Neural progenitor cell (in vitro differentiated cells): ENCODE measurements at regions not wholly inside any gene's neighbourhood (a gene's known extent, or its start where the extent isn't known, plus 50 kb on each side); places are given as distances from the start of the nearest gene placed in this dataset.
A peak's percentile ranks its signal among the peaks of the same experiment; 100 is the strongest.

Experiments
- DNase-seq: peaks from one replicate; pipeline ENCODE4 v3.0.0-alpha.2; 2016; ENCODE audit warnings: low spot score
- H2AFZ ChIP-seq: fragments of 200-600 bp; sonication (generic); replicated peaks from 2 replicates; pipeline ENCODE4 v1.6.1; 2016; ENCODE audit warnings: antibody characterized with exemption
- H3F3A ChIP-seq: fragments of 200-600 bp; sonication (generic); 2 replicates; pipeline ENCODE4 v1.6.1; 2016; ENCODE audit warnings: antibody characterized with exemption, low read depth
- H3K27ac ChIP-seq: fragments of 200-600 bp; sonication (generic); 2 replicates; pipeline ENCODE4 v1.5.1; 2016; ENCODE audit warnings: mild to moderate bottlenecking
- H3K27me3 ChIP-seq: fragments of 200-600 bp; sonication (generic); 2 replicates; pipeline ENCODE4 v1.6.1; 2016; ENCODE audit warnings: mild to moderate bottlenecking, moderate library complexity
- H3K36me3 ChIP-seq: fragments of 200-600 bp; sonication (generic); 2 replicates; pipeline ENCODE4 v1.5.1; 2016
- H3K4me1 ChIP-seq: fragments of 200-600 bp; sonication (generic); 2 replicates; pipeline ENCODE4 v1.6.1; 2016; ENCODE audit warnings: mixed run types
- H3K4me2 ChIP-seq: fragments of 200-600 bp; sonication (generic); 2 replicates; pipeline ENCODE4 v1.6.1; 2016
- H3K4me3 ChIP-seq: fragments of 200-600 bp; sonication (generic); 2 replicates; pipeline ENCODE4 v1.5.1; 2016
- H3K79me2 ChIP-seq: fragments of 200-600 bp; sonication (generic); 2 replicates; pipeline ENCODE4 v1.6.1; 2016; ENCODE audit warnings: low read depth
- H3K9ac ChIP-seq: fragments of 200-600 bp; sonication (generic); 2 replicates; pipeline ENCODE4 v1.6.1; 2016
- H3K9me3 ChIP-seq: fragments of 200-600 bp; sonication (generic); 2 replicates; pipeline ENCODE4 v1.5.1; 2016; ENCODE audit warnings: low read depth
- H4K20me1 ChIP-seq: fragments of 200-600 bp; sonication (generic); 2 replicates; pipeline ENCODE4 v1.6.1; 2016; ENCODE audit warnings: low read depth
- H3K27ac Mint-ChIP-seq: 3 replicates; pipeline ENCODE4 v1.8.0; 2021; ENCODE audit warnings: mixed read lengths
- H3K27me3 Mint-ChIP-seq: 2 replicates; pipeline ENCODE4 v1.8.0; 2022; ENCODE audit warnings: low read depth, mild to moderate bottlenecking, inconsistent platforms, moderate library complexity, mixed read lengths; ENCODE audit not compliant: insufficient read depth
- H3K36me3 Mint-ChIP-seq: 3 replicates; pipeline ENCODE4 v1.8.0; 2021; ENCODE audit warnings: mixed read lengths
- H3K4me1 Mint-ChIP-seq: 3 replicates; pipeline ENCODE4 v1.8.0; 2021; ENCODE audit warnings: mixed read lengths
- H3K4me3 Mint-ChIP-seq: 3 replicates; pipeline ENCODE4 v1.8.0; 2021; ENCODE audit warnings: mild to moderate bottlenecking, moderate library complexity, mixed read lengths
- H3K9me3 Mint-ChIP-seq: 3 replicates; pipeline ENCODE4 v1.8.0; 2020; ENCODE audit warnings: mixed read lengths
- EZH2 ChIP-seq: fragments of 200-600 bp; sonication (generic); IDR thresholded peaks from 2 replicates; pipeline ENCODE4 v1.6.1; 2017; ENCODE audit warnings: antibody characterized with exemption, mild to moderate bottlenecking, moderate library complexity
- EZH2phosphoT487 ChIP-seq: fragments of 200-600 bp; sonication (generic); IDR thresholded peaks from 2 replicates; pipeline ENCODE4 v1.6.1; 2017; ENCODE audit warnings: antibody characterized with exemption
- TF ChIP-seq, protein P1 (sequence below): fragments of 200-600 bp; sonication (generic); IDR thresholded peaks from 2 replicates; pipeline ENCODE4 v1.5.1; 2017; ENCODE audit warnings: antibody characterized with exemption, mild to moderate bottlenecking

DNA sequence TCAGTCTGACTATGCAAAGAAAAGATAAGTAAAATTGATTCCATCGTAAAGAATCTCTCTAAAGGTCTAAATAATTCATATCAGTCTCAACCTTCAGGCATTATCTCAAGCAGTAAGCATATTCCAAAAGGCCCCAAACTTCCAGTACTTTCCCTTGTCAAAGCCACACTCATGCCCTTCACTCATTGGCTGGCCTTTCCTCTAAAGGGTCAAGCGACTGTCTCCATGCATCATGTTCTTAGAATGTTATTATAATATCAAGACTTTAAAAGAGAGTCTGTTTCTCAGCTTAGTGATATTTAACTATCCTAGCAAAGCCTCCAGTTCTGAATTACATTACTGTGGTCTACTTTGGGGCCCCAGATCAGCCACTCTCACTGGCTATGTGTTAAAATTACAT lies 271.3 kb downstream of the MREG start:
- Histone ChIP-seq H3K36me3 (no peaks in the 10 kb centered on the region), H3K79me2 (no peaks in the 10 kb centered on the region), H4K20me1 (no peaks in the 10 kb centered on the region), H3K9me3 (no peaks in the 10 kb centered on the region), H3K4me1 (no peaks in the 10 kb centered on the region), H2AFZ (no peak overlapping the region), H3F3A (no peaks in the 10 kb centered on the region), H3K9ac (no peak overlapping the region), H3K4me3 (no peak overlapping the region), H3K27me3 (no peaks in the 10 kb centered on the region), H3K27ac (no peak overlapping the region), H3K4me2 (no peak overlapping the region)
- Mint-ChIP-seq H3K4me3 (no peak overlapping the region), H3K27ac (no peak overlapping the region), H3K27me3 (peaks cover 4% of the 10 kb centered on the region), H3K9me3 (peaks cover 15% of the 10 kb centered on the region), H3K36me3 (peaks cover 1% of the 10 kb centered on the region), H3K4me1 (peaks cover 6% of the 10 kb centered on the region)
- DNase-seq, result no peak
- TF ChIP-seq, protein P1, sequence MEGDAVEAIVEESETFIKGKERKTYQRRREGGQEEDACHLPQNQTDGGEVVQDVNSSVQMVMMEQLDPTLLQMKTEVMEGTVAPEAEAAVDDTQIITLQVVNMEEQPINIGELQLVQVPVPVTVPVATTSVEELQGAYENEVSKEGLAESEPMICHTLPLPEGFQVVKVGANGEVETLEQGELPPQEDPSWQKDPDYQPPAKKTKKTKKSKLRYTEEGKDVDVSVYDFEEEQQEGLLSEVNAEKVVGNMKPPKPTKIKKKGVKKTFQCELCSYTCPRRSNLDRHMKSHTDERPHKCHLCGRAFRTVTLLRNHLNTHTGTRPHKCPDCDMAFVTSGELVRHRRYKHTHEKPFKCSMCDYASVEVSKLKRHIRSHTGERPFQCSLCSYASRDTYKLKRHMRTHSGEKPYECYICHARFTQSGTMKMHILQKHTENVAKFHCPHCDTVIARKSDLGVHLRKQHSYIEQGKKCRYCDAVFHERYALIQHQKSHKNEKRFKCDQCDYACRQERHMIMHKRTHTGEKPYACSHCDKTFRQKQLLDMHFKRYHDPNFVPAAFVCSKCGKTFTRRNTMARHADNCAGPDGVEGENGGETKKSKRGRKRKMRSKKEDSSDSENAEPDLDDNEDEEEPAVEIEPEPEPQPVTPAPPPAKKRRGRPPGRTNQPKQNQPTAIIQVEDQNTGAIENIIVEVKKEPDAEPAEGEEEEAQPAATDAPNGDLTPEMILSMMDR, result no peak
- TF ChIP-seq EZH2, result no peak

DNA sequence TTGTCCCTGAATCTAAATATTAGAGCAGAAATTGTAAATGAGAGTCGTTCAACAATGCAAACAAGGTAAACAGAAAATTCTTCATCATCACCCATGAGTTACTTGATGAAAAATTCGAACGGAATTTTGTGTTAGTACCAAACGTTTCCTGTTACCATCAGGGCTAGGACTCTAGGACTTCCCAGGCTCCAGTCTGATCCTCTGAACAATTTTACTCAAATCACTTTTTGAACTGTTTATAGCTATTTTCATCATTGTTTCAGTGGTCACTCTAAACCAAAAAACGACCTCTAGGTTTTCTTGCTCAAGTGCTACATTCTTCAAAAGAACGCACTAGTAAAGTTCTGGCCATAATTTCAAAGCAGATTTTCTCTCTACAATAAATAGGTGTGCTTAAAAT lies 273.3 kb downstream of the MREG start:
- H3K36me3 ChIP-seq, result no peaks in the 10 kb centered on the region
- DNase-seq, result no peak
- H3F3A ChIP-seq, result no peaks in the 10 kb centered on the region
- H4K20me1 ChIP-seq, result no peaks in the 10 kb centered on the region
- H3K27me3 ChIP-seq, result no peaks in the 10 kb centered on the region
- H3K9ac ChIP-seq, result no peak overlapping the region
- TF ChIP-seq EZH2, result no peak
- TF ChIP-seq, protein P1, result no peak
- no peaks in the 10 kb centered on the region for H3K4me1 ChIP-seq
- peaks cover 1% of the 10 kb centered on the region for H3K36me3 Mint-ChIP-seq
- no peak overlapping the region for H3K4me3 Mint-ChIP-seq
- no peak overlapping the region for H3K4me2 ChIP-seq
- no peaks in the 10 kb centered on the region for H3K9me3 ChIP-seq
- H3K27me3 Mint-ChIP-seq, result no peaks in the 10 kb centered on the region
- H3K9me3 Mint-ChIP-seq, result peaks cover 15% of the 10 kb centered on the region
- no peak overlapping the region for H3K27ac Mint-ChIP-seq
- H3K4me3 ChIP-seq, result no peak overlapping the region
- H3K4me1 Mint-ChIP-seq, result peaks cover 11% of the 10 kb centered on the region
- no peak overlapping the region for H3K27ac ChIP-seq
- no peaks in the 10 kb centered on the region for H3K79me2 ChIP-seq
- H2AFZ ChIP-seq, result no peak overlapping the region

DNA sequence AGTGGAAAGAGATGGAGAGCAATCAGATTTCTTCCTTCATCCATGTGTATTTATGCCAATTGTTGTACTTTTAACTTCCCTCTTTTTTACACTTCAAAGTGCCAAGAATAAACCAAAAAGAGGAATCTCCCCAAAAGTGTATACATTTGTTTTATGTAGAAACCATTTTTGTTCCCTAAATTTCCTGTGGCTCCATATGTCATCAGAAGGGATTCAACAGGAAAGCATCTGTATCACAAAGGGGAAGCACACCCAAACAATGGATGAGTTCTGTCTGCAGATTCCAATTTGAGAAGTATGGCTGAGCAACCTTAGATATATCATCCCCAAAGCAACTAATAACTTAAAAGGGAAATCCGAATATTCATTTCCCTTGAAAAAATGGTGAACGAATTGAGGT lies 275.0 kb downstream of the MREG start:
- Histone ChIP-seq H3K79me2 (no peaks in the 10 kb centered on the region), H2AFZ (no peak overlapping the region), H3K27me3 (no peaks in the 10 kb centered on the region), H3K4me2 (no peak overlapping the region), H3K9ac (no peak overlapping the region), H3F3A (no peaks in the 10 kb centered on the region), H3K4me1 (no peaks in the 10 kb centered on the region), H3K36me3 (no peaks in the 10 kb centered on the region), H4K20me1 (no peaks in the 10 kb centered on the region), H3K27ac (no peak overlapping the region), H3K9me3 (no peaks in the 10 kb centered on the region), H3K4me3 (no peak overlapping the region)
- peaks cover 2% of the 10 kb centered on the region for H3K27me3 Mint-ChIP-seq
- no peak for DNase-seq
- no peak overlapping the region for H3K4me3 Mint-ChIP-seq
- no peak for TF ChIP-seq EZH2phosphoT487
- TF ChIP-seq, protein P1, result no peak
- no peak for TF ChIP-seq EZH2
- H3K4me1 Mint-ChIP-seq, result peaks cover 11% of the 10 kb centered on the region
- H3K9me3 Mint-ChIP-seq, result peaks cover 15% of the 10 kb centered on the region
- no peak overlapping the region for H3K27ac Mint-ChIP-seq
- H3K36me3 Mint-ChIP-seq, result peaks cover 1% of the 10 kb centered on the region

DNA sequence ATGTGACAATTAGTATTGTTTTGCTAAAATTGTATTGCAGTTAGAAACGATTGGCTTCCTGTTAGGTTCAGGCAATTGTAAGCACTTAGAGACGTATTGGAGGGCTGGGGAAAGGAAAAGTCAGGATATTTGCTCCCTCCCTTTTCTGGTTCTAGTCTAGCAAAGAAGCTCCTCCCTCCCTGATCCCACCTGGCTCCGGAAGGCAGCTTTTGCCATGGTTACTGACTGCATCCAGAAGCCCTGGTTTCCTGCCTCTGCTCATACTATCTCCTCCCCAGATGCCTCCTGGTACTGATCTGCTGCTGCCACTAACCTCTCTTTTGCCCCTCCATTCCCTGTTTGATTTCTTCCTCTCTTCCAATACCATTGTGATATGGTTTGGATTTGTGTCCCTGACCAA lies 275.9 kb downstream of the MREG start:
- Histone ChIP-seq H3K79me2 (no peaks in the 10 kb centered on the region), H2AFZ (peak overlapping the region; percentile 78), H3K4me3 (no peak overlapping the region), H3K4me1 (no peaks in the 10 kb centered on the region), H3K4me2 (no peak overlapping the region), H3K9me3 (no peaks in the 10 kb centered on the region), H3K27me3 (no peaks in the 10 kb centered on the region), H3K36me3 (no peaks in the 10 kb centered on the region), H3K27ac (no peak overlapping the region), H3K9ac (no peak overlapping the region), H3F3A (no peaks in the 10 kb centered on the region), H4K20me1 (no peaks in the 10 kb centered on the region)
- no peak overlapping the region for H3K27ac Mint-ChIP-seq
- H3K9me3 Mint-ChIP-seq, result peaks cover 10% of the 10 kb centered on the region
- no peak for DNase-seq
- peaks cover 2% of the 10 kb centered on the region for H3K27me3 Mint-ChIP-seq
- H3K4me1 Mint-ChIP-seq, result peaks cover 5% of the 10 kb centered on the region
- H3K4me3 Mint-ChIP-seq, result no peak overlapping the region
- H3K36me3 Mint-ChIP-seq, result no peaks in the 10 kb centered on the region
- TF ChIP-seq EZH2phosphoT487, result no peak
- no peak for TF ChIP-seq EZH2
- TF ChIP-seq, protein P1, result no peak
